Prostate gland (tissue), 2 donors: ENCODE measurements at regions not wholly inside any gene's neighbourhood (a gene's known extent, or its start where the extent isn't known, plus 50 kb on each side); places are given as distances from the start of the nearest gene placed in this dataset.

Experiments used
- DNase-seq: peaks from one replicate; pipeline ENCODE4 v3.0.0-alpha.2; 2019; ENCODE audit warnings: low spot score
- H3K27ac ChIP-seq, 2 donors: fragments of 200-600 bp; sonication (generic); 2 replicates each; pipeline ENCODE4 v1.5.1; 2017 to 2019
- H3K27me3 ChIP-seq: fragments of 200-600 bp; sonication (generic); replicated peaks from 2 replicates; pipeline ENCODE4 v1.5.1; 2019; ENCODE audit not compliant: insufficient read depth
- H3K36me3 ChIP-seq, 2 donors: fragments of 200-600 bp; sonication (generic); 1 replicate in 1 of 2; 2 replicates in 1 of 2; pipeline versions ENCODE4 v1.5.1 to v1.8.1; 2017 to 2019
- H3K4me1 ChIP-seq: fragments of 200-600 bp; sonication (generic); replicated peaks from 2 replicates; pipeline ENCODE4 v1.5.1; 2019
- H3K4me3 ChIP-seq, 2 donors: fragments of 200-600 bp; sonication (generic); 2 replicates each; pipeline ENCODE4 v1.5.1; 2017 to 2019
- H3K9me3 ChIP-seq: fragments of 200-600 bp; sonication (generic); 2 replicates; pipeline ENCODE4 v1.5.1; 2017
- CTCF ChIP-seq, 4 experiments: fragments of 200-600 bp in 2 of 4; fragments of 450-650 bp in 2 of 4; sonication (generic) in 2 of 4; IDR thresholded peaks; 1 replicate in 3 of 4; 2 replicates in 1 of 4; pipeline ENCODE4 v1.5.1; 2016 to 2019; ENCODE audit warnings: antibody characterized with exemption in 4 of 4, mild to moderate bottlenecking in 2 of 4, moderate library complexity in 2 of 4
- POLR2A ChIP-seq: fragments of 450-650 bp; IDR thresholded peaks from one replicate; pipeline ENCODE4 v1.6.1; 2016; ENCODE audit warnings: antibody characterized with exemption, mild to moderate bottlenecking
- POLR2AphosphoS5 ChIP-seq: sonication (generic); formaldehyde crosslinking; IDR thresholded peaks from one replicate; pipeline ENCODE4 v1.6.1; 2017; ENCODE audit warnings: antibody characterized with exemption
- WGBS: methylation state at CpG from one replicate; pipeline ENCODE4 v1.1.5; 2018; 5-methylcytosine and 5-hydroxymethylcytosine counted together
- intact Hi-C: fragments of 100-400 bp; cut with DNase I; formaldehyde crosslinking; loops from one replicate; pipeline ENCODE4 v1.14.2; 2022

DNA sequence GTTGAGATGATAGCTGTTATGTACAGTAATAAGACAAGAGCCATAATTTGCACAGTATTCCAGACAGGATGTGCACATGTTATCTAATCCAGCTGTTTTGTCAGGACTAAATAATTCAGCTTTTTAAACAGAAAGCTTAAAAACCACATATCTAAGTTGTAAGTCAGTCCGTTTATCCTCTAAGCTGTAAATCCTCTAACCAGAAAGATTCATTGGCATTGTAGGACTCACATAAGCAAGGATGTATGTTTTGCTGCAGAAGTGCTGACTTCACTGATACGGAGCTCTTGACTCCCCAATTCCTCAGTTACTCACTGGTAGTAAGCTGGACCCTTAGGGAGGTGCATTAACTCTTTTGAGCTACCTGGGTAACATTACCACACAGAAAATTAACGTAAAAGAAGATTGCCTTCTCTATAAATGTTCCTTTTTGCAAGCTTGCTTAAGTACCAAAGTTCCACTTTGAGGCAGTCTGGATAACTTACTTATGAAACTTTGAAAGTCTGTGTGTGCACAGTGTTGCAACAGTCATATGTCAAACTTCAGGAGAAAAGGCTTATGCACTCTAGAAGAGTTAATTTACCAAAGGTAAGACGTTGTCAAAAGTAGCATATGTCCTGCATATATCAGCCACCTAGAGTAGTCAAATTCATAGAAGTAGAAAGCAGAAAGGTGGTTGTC lies 58.3 kb upstream of the MAGEB2 start:
- Histone ChIP-seq H3K4me1 (no peaks in the 10 kb centered on the region), H3K9me3 (no peaks in the 10 kb centered on the region), H3K27ac (no peak overlapping the region), H3K36me3 (no peaks in the 10 kb centered on the region), H3K4me3 (no peak overlapping the region), H3K27me3 (no peaks in the 10 kb centered on the region)
- intact Hi-C loops: no loop called here
- DNase-seq: no peak
- WGBS: 51% methylated on average over 3 of the region's 4 CpGs
- TF ChIP-seq CTCF (IDR thresholded peaks at IDR 0.05) (no peak), POLR2AphosphoS5 (no peak), POLR2A (no peak)

DNA sequence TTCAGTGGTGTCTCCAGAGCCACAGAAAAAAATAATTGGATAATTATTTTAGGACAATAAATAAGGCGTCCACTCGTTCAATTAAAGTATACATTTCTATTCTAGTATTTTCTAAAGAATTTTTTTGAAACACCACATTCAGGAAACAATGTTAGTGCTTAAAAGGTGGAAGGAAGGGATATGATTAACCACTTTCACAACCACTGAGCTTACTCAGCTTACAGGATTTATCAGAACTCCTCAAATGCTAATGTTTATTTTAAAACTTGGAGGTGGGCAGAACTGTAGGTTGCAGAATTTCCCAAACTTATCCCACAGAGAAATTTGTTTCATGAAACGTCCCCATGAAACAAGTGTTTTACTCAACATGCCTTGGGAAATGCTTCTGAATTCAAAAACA lies 54.3 kb upstream of the MAGEB2 start:
- Histone ChIP-seq H3K36me3 (no peaks in the 10 kb centered on the region), H3K4me3 (no peak overlapping the region), H3K27me3 (no peaks in the 10 kb centered on the region), H3K4me1 (no peaks in the 10 kb centered on the region), H3K27ac (no peak overlapping the region), H3K9me3 (no peaks in the 10 kb centered on the region)
- intact Hi-C loops: no loop called here
- DNase-seq: no peak
- TF ChIP-seq POLR2AphosphoS5 (no peak), CTCF (IDR thresholded peaks at IDR 0.05) (no peak), POLR2A (no peak)
- WGBS: 81% methylated on average over 3 of the region's 3 CpGs
